Loucy (cell line): ENCODE measurements at regions not wholly inside any gene's neighbourhood (a gene's known extent, or its start where the extent isn't known, plus 50 kb on each side); places are given as distances from the start of the nearest gene placed in this dataset.

ENCODE experiments used
- CTCF ChIP-seq: fragments of 200-600 bp; sonication (generic); conservative IDR thresholded peaks from 2 replicates; pipeline ENCODE4 v1.5.1; 2014; ENCODE audit warnings: mild to moderate bottlenecking, antibody characterized with exemption, low read length
- EZH2phosphoT487 ChIP-seq: fragments of 200-600 bp; IDR thresholded peaks from 2 replicates; pipeline ENCODE4 v1.6.1; 2018; ENCODE audit warnings: antibody characterized with exemption, mild to moderate bottlenecking, moderate library complexity, borderline replicate concordance

GRCh38 chr10:2641028-2641427 is 426.3 kb upstream of the PFKP start:
- TF ChIP-seq CTCF (no peak), EZH2phosphoT487 (no peak)
